Erythroblast (primary cell): ENCODE measurements at regions not wholly inside any gene's neighbourhood (a gene's known extent, or its start where the extent isn't known, plus 50 kb on each side); places are given as distances from the start of the nearest gene placed in this dataset.

ENCODE experiments used
- GATA1 ChIP-seq: IDR thresholded peaks from 2 replicates; pipeline ENCODE4 v1.6.1; 2011; ENCODE audit warnings: low read depth, mild to moderate bottlenecking, control low read depth, low read length, moderate library complexity
- POLR2A ChIP-seq: IDR thresholded peaks from 2 replicates; pipeline ENCODE4 v1.6.1; 2011; ENCODE audit warnings: mild to moderate bottlenecking, low read length

- TF ChIP-seq POLR2A (no peak), GATA1 (no peak)
Measured at GRCh38 chr2:12847694-12848575, 131.2 kb downstream of the TRIB2 start.
